Heart right ventricle (tissue), 16 donors: ENCODE measurements at regions not wholly inside any gene's neighbourhood (a gene's known extent, or its start where the extent isn't known, plus 50 kb on each side); places are given as distances from the start of the nearest gene placed in this dataset.
"Not testable (repeated sequence)": the region's sequence is repeated elsewhere in the genome, so short reads cannot be mapped to it uniquely, and the experiment has no call there.

Experiments
- ATAC-seq, 8 donors: fragments of 200-7000 bp; cut with Tn5 transposase; one replicate each; pipeline ENCODE4 v1.9.1; 2020; ENCODE audit warnings: mild to moderate bottlenecking in 8 of 8, moderate library complexity in 8 of 8, moderate number of reproducible peaks in 1 of 8
- DNase-seq, 2 donors: peaks; one replicate each; pipeline ENCODE4 v3.0.0-alpha.2; 2020
- H3K27ac ChIP-seq, 10 donors: fragments of 200-600 bp; sonication (generic) in 2 of 10; one replicate each; pipeline versions ENCODE4 v1.5.0 to v1.8.0; 2020 to 2022; ENCODE audit warnings: mild to moderate bottlenecking in 3 of 10
- H3K27me3 ChIP-seq, 7 donors: fragments of 200-600 bp; one replicate each; pipeline ENCODE4 v1.8.0; 2021 to 2022; ENCODE audit warnings: mild to moderate bottlenecking in 2 of 7
- H3K36me3 ChIP-seq, 9 donors: fragments of 200-600 bp; sonication (generic) in 1 of 9; one replicate each; pipeline versions ENCODE4 v1.5.0 to v1.8.0; 2020 to 2022; ENCODE audit warnings: mild to moderate bottlenecking in 2 of 9
- H3K4me1 ChIP-seq, 9 donors: fragments of 200-600 bp; sonication (generic) in 1 of 9; one replicate each; pipeline versions ENCODE4 v1.5.0 to v1.8.0; 2020 to 2022; ENCODE audit warnings: mild to moderate bottlenecking in 4 of 9
- H3K4me3 ChIP-seq, 10 donors: fragments of 200-600 bp; sonication (generic) in 2 of 10; one replicate each; pipeline versions ENCODE4 v1.5.0 to v1.8.0; 2020 to 2022; ENCODE audit warnings: mild to moderate bottlenecking in 7 of 10, moderate library complexity in 2 of 10
- H3K9me3 ChIP-seq, 11 donors: fragments of 200-600 bp in 10 of 11; sonication (generic) in 2 of 11; one replicate each; pipeline versions ENCODE4 v1.5.0 to v1.8.0; 2013 to 2022; ENCODE audit warnings: mild to moderate bottlenecking in 2 of 11, control low read depth in 1 of 11, moderate library complexity in 1 of 11
- WGBS, 2 donors: extraction: QIAGEN DNeasy Blood & Tissue Kit; methylation state at CpG; one replicate each; pipeline ENCODE4 v1.1.7; 2013; ENCODE audit warnings: inconsistent platforms in 1 of 2; 5-methylcytosine and 5-hydroxymethylcytosine counted together
- intact Hi-C, 10 donors: fragments of 100-400 bp; cut with DNase I; formaldehyde crosslinking; loops; one replicate each; pipeline versions ENCODE4 v1.11.1 to v1.14.2; 2022
- TF ChIP-seq, protein P1 (sequence below), 9 donors: fragments of 200-600 bp; sonication (generic) in 2 of 9; IDR thresholded peaks; one replicate each; pipeline versions ENCODE4 v1.5.0 to v1.8.0; 2021 to 2022; ENCODE audit warnings: antibody characterized with exemption in 9 of 9, mild to moderate bottlenecking in 5 of 9, moderate library complexity in 1 of 9
- donor health status: Arrhythmogenic right ventricular cardiomyopathy.
- donor health status: ischemic (EF 13 %, LVEDD 7.1; RV severe dilation, severe dysfunction).
- donor health status: healthy with polysubstance abuse.
- donor health status: DM: no; HTN: yes; CAD: no.
- donor health status: DM: no; HTN: no; CAD: no.
- donor health status: ischemic (EF 25% LVEDD 6.9; RV normal size, moderate dysfunction).
- donor health status: ischemic (EF 25% LVEDD 5.7; RV mildly dilated, moderate dysfunction).
- donor health status: healthy.
- donor health status: DM: yes; HTN: yes; CAD: no.
- donor health status: Ischemic cardiomyopathy.
- donor health status: ischemic (EF 35%, LVEDD 5.7; RV mildly dilated, moderate dysfunction).
- donor health status: nonischemic (EF 11% LVEDD 7.7; RV severe dilation, severe dysfunction).
- donor health status: DM: yes; HTN: yes; CAD: no.
- donor health status: PGD.
- donor health status: ischemic (EF 29% LVEDD 5.4; RV normal size, mild dysfunction).
- donor health status: nonischemic (EF 23%, LVEDD 6.1; RV moderate dilation, normal function).

- Histone ChIP-seq H3K27me3 (peaks cover 0 to 7% (median 0%) of the 10 kb centered on the region in 7 donors), H3K27ac (no peak overlapping the region), H3K4me3 (no peak overlapping the region), H3K4me1 (peaks cover 0 to 6% (median 0%) of the 10 kb centered on the region in 9 donors), H3K36me3 (no peaks in the 10 kb centered on the region), H3K9me3 (peaks cover 0 to 16% (median 0%) of the 10 kb centered on the region in 11 donors)
- no peak for DNase-seq
- intact Hi-C loops, result no loop called here
- ATAC-seq, result no peak
- TF ChIP-seq, protein P1, sequence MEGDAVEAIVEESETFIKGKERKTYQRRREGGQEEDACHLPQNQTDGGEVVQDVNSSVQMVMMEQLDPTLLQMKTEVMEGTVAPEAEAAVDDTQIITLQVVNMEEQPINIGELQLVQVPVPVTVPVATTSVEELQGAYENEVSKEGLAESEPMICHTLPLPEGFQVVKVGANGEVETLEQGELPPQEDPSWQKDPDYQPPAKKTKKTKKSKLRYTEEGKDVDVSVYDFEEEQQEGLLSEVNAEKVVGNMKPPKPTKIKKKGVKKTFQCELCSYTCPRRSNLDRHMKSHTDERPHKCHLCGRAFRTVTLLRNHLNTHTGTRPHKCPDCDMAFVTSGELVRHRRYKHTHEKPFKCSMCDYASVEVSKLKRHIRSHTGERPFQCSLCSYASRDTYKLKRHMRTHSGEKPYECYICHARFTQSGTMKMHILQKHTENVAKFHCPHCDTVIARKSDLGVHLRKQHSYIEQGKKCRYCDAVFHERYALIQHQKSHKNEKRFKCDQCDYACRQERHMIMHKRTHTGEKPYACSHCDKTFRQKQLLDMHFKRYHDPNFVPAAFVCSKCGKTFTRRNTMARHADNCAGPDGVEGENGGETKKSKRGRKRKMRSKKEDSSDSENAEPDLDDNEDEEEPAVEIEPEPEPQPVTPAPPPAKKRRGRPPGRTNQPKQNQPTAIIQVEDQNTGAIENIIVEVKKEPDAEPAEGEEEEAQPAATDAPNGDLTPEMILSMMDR (IDR thresholded peaks at IDR 0.05), result no peak
- WGBS, 2 donors, result 92 to 96% methylated on average over 4 of the region's 4 CpGs
Observed at GRCh38 chr7:65475040-65475726, 101.5 kb downstream of the ZNF92 start.

DNA sequence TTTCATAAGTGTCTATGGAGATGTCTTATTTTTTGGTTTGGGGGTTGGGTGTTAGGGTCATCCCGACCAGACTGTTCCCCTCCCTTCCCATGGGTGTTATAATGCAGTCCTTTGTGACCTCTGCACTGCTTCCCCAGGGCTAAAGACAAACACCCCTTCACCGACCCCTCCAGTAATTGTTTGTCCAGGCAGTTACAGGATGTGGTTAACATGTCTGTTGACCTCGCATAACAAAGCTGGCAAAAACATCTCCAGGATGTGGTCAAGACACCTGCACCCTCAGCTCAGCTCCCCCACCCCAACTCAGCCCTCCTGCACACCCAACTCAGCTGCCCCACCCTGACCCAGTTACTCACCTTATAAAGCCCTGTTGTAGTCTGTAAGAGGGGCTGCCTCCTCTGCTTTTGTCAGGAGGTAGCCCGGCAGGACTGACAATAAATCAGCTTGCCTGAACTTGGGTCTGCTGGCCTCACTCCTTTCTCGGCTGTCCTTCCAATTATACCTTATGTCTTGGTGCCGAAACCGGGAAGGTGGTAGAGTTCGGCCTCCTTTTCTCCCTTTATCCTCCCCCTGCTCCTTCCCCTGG is 102.2 kb downstream of the ZNF92 start:
- Histone ChIP-seq H3K4me1 (peaks cover 0 to 6% (median 0%) of the 10 kb centered on the region in 9 donors), H3K27ac (peak overlapping the region in 1 of 10 donors; percentile 1), H3K4me3 (no peak overlapping the region), H3K36me3 (no peaks in the 10 kb centered on the region), H3K27me3 (peaks cover 0 to 7% (median 0%) of the 10 kb centered on the region in 7 donors), H3K9me3 (peaks cover 0 to 17% (median 0%) of the 10 kb centered on the region in 11 donors)
- TF ChIP-seq, protein P1 (IDR thresholded peaks at IDR 0.05), result no peak
- whole genome bisulfite sequencing, 2 donors, result 60 to 71% methylated on average over 8 of the region's 8 CpGs
- ATAC-seq (peak in 2 of 8 donors; percentile 16 to 22), DNase-seq (no peak)
- intact Hi-C loops, result no loop called here

DNA sequence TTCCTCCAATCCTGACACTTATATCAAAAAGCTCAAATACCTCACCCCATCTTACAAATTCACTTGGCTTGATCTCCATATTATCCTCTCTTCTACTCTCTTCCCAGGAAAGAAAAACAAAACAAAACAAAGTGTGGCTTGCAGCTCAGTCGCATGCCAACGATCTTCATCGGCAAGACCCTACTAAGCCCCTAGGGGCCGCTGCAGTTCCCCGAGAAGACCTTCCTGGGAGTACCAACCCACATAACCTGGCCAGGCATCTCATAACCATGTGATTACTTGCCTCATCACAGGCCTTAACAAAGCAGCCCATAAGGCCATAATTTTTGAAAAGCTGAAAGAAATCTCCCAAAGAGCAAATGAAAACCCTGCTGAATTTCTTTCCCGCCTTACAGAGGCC is 103.7 kb downstream of the ZNF92 start:
- peaks cover 0 to 7% (median 0%) of the 10 kb centered on the region in 7 donors for H3K27me3 ChIP-seq
- WGBS, 2 donors, result 36 to 53% methylated on average over 6 of the region's 6 CpGs
- intact Hi-C loops, result no loop called here
- H3K27ac ChIP-seq, result no peak overlapping the region
- no peak overlapping the region for H3K4me3 ChIP-seq
- ATAC-seq (no peak), DNase-seq (no peak)
- peaks cover 0 to 6% (median 0%) of the 10 kb centered on the region in 9 donors for H3K4me1 ChIP-seq
- TF ChIP-seq, protein P1 (IDR thresholded peaks at IDR 0.05), result peak in 3 of 9 donors; percentile 23 to 32 (median 25)
- H3K9me3 ChIP-seq, result peaks cover 0 to 17% (median 0%) of the 10 kb centered on the region in 11 donors
- no peaks in the 10 kb centered on the region for H3K36me3 ChIP-seq

DNA sequence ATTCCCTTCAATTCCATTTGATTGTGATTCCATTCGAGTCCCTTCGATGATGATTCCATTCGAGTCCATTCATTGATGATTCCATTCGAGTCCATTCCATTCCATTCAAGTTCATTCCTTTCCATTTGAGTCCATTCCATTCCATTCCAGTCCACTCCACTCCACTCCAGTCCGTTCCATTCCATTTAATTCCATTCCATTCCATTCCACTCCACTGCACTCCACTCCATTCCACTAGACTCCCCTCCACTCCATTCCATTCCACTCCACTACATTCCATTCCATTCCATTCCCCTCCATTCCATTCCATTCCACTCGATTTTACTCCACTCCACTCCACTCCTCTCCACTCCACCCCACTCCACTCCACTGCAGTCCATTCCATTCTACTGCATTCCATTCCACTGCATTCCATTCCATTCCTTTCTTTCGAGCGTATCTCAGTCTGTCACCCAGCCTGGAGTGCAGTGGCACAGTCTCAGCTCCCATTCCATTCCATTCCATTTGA is 115.7 kb downstream of the ZNF92 start:
- TF ChIP-seq, protein P1 (IDR thresholded peaks at IDR 0.05), result no peak
- Histone ChIP-seq H3K27me3 (no peaks in the 10 kb centered on the region), H3K27ac (no peak overlapping the region), H3K4me1 (no peaks in the 10 kb centered on the region), H3K9me3 (peaks cover 0 to 50% (median 24%) of the 10 kb centered on the region in 11 donors), H3K4me3 (no peak overlapping the region), H3K36me3 (no peaks in the 10 kb centered on the region)
- ATAC-seq (no peak), DNase-seq (no peak)
- intact Hi-C loops, result no loop called here
- WGBS, 2 donors, result 86 to 88% methylated on average over 8 of the region's 8 CpGs

DNA sequence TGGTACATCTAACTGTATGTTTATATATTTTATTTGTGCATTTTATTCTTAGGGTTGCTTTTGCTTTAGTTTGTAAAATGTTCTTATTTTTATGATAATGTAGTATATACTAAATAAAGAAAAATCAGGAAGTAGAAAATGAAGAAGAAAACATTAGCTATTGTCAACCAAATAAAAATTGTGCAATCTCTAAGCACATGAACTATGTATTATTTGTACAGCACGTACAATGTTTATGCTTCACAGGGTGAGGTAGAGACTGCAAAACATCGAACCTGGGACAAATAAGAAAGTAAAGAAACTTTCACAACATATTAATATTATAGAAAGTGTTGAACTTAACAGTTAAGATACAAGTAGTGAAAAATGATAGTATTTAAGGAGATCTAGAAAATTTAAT is 123.0 kb downstream of the ZNF92 start:
- WGBS, 2 donors, result 88 to 91% methylated on average over 2 of the region's 2 CpGs
- H3K27me3 ChIP-seq, H3K9me3 ChIP-seq, H3K4me3 ChIP-seq, intact Hi-C loops, ATAC-seq, H3K36me3 ChIP-seq, DNase-seq, H3K27ac ChIP-seq, H3K4me1 ChIP-seq: not testable (repeated sequence)
